RPMI7951 (cell line): ENCODE measurements at regions not wholly inside any gene's neighbourhood (a gene's known extent, or its start where the extent isn't known, plus 50 kb on each side); places are given as distances from the start of the nearest gene placed in this dataset.
"Not testable (repeated sequence)": the region's sequence is repeated elsewhere in the genome, so short reads cannot be mapped to it uniquely, and the experiment has no call there.

Source experiments
- DNase-seq: peaks from one replicate; pipeline ENCODE4 v3.0.0-alpha.2; 2012; ENCODE audit warnings: low read depth

GRCh38 chr6:125354649-125355048 lies 52.9 kb upstream of the HDDC2 start:
- no peak for DNase-seq

- no peak for DNase-seq
Observed at GRCh38 chr6:125356884-125357283, 55.1 kb upstream of the HDDC2 start.

DNA sequence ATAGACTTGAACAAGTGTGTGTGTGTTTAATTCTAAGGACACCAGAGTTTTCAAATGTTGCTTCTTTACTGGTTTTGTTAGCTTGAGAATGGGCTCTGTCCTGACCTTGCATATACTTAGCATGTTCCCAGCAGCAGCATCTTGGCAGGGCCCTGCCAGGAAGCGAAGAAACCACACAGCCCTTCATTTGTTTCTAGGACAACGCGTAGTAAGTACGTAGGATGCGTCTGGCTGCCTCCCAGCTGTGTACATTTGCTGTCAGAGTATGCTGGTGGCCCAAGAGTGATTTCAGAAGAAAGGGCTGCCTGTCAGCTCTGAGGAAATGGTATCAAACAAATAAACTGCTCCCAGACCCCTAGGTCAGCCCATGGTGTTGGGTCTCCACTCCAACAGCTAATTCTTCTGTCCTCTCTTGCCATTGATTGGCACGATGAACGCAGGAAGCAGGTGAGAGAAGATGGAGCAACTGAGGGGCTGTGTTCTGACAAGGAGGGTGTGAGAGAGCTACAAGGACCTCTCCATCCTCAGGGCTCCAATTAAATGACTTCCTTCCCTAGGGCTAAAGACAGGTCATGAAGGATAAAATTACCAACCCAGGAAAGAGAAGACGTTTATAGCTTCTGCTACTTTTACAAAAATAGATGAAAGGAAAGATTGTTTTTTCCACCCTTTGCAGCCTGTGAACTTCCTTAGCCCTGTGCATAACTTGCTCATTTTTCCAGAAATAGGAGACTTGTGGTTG lies 55.9 kb upstream of the HDDC2 start:
- peak; percentile 67 for DNase-seq

- no peak for DNase-seq
Observed at GRCh38 chr6:125358898-125359297, 57.1 kb upstream of the HDDC2 start.

DNA sequence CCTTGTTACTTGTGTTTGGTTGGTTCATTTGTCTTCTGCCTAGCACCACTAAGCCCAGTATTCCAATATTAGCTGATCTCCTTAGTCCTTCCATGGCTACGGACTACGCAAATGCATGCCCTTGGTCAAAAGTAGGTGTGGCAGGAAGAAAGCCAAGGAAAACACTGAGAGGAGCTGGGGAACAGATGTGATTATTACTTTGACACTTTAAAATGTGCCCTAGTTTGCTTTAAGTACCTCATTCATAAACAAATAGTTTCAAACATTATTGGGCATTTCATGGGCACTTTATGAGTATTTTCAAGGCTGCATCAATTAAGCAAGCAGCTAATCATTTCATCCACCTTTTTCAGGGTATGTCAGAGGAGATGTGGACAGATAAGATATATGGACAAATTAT lies 60.1 kb upstream of the HDDC2 start:
- no peak for DNase-seq

GRCh38 chr6:125363039-125363823 lies 61.5 kb upstream of the HDDC2 start:
- peak; percentile 65 for DNase-seq

DNA sequence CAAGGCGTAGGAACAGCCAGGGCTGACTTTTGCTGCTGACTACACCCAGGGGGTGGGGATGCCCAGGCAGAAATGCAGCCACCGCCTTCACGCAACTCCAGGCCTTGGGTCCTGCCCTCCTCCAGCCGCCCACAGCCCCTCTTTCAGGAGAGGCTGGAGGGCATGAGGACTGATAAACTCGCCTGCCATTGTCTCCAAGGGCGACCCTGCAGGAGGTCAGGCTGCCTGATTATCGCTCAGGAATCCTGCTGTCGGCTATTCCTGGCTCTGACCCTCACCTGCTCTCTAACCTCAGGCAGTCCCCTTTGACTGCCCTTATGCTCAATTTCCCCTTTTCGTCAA lies 62.0 kb upstream of the HDDC2 start:
- no peak for DNase-seq

GRCh38 chr6:125365230-125365629 lies 63.5 kb upstream of the HDDC2 start:
- DNase-seq: no peak

- DNase-seq: no peak
Observed at GRCh38 chr6:125367036-125367782, 65.4 kb upstream of the HDDC2 start.

- DNase-seq: no peak
Observed at GRCh38 chr6:125370343-125370742, 68.6 kb upstream of the HDDC2 start.

DNA sequence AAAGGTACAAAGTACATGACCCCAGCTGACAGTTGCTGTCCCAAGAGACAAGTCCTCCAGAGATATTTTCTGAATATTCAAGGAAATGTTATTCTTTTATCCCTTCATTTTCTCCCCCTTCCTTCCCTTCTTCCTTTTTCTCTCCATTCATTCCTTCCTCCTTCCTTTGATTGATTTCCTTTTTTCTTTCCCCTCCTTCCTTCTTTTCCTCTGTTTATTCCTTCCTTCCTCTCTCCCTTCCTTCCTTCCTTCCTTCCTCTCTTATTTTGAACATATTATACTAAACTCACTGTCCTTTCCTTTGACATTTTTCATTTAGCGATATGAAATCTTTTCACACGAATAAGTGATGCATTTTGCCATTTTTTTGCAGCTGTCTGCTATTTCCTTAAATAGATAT lies 73.2 kb upstream of the HDDC2 start:
- DNase-seq: no peak

DNA sequence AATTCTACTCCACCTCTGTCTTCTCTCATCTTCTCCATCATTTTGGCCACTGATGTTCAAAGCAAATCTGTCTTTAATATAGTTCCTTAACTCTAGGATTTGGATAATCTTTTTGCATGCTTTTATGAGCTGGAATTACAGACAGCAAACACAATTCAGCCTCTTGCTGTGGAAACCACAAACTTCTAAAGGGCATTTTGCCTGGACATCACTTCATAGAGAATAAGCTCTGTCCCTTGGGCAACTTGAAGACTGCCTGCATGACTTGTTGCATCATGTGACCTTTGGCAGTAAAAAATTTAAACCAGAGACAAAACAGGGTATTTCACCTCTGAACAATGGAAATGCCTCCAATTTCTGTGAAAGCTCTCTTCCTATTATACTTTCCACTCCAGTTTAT lies 74.1 kb upstream of the HDDC2 start:
- DNase-seq: peak; percentile 44

DNA sequence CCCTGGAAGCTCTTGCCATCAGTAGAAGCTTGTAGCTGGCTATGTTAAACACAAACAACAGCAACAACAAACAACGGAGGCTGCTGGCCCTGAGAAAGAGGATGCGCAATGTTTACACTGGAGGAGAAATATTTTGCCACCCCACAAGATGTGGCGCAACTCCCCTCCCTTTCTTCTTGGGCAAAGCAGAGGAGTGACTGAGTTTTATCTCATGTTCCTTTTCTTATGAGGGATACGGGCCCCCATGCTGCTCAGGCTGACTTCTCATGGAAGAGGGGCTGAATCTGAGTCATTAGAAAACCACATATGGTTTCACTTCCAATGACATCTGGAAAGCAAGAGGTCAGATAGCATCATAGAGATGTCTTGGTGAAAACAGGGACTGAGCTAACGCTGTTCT lies 75.9 kb upstream of the HDDC2 start:
- peak; percentile 77 for DNase-seq

- no peak for DNase-seq
Observed at GRCh38 chr6:125379174-125379573, 77.4 kb upstream of the HDDC2 start.

GRCh38 chr6:125380474-125380873 lies 78.7 kb upstream of the HDDC2 start:
- DNase-seq: no peak

DNA sequence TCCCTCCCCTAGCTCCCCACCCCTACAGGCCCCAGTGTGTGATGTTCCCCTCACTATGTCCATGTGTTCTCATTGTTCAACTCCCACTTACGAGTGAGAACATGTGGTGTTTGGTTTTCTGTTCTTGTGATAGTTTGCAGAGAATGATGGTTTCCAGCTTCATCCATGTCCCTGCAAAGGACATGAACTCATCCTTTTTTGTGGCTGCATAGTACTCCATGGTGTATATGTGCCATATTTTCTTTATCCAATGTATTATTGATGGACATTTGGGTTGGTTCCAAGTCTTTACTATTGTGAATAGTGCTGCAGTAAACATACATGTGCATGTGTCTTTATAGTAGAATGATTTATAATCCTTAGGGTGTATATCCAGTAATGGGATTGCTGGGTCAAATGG lies 84.6 kb upstream of the HDDC2 start:
- not testable (repeated sequence) for DNase-seq

DNA sequence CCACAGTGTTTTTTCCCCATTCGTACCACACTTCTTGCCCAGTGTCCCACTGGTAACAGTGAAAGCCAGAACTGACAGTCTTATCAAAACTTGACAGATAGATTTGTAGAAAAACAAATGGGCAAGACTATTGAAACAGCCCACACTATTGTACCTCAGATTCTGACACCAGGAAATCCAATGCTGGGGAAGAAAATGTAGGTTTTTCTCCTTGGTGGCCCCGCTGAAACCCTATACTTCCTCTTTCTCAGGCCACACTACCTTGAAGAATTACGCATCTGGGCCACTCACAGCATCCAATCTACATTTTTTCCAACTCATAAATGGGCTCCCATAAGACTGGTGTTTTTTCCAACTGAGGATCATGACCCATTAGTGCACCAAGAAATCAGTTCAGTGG lies 90.9 kb upstream of the HDDC2 start:
- DNase-seq: no peak

- DNase-seq: peak; percentile 24
Observed at GRCh38 chr6:125393449-125393858, 91.7 kb upstream of the HDDC2 start.

GRCh38 chr6:125406741-125407140 lies 105.0 kb upstream of the HDDC2 start:
- no peak for DNase-seq

- no peak for DNase-seq
Observed at GRCh38 chr6:125414507-125414906, 112.7 kb upstream of the HDDC2 start.

DNA sequence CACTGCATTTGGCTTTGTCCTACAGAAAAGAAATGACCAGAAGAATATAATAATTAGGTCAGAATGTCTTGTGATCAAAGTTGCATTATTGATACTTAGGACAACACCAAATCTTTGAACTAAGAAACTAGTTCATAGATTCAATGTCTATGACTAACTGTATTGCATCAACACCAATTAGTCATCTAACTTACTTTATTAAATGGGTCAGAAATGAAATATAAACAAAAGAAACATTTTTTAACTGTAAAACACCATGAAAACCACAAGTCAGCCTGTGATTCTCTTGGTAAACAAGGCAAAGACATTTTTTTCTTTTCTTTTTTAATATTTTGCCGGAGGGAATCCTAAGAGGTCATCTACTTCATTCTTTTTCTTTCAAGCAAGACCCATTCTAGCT lies 114.1 kb upstream of the HDDC2 start:
- no peak for DNase-seq

GRCh38 chr6:125421836-125422235 lies 120.1 kb upstream of the HDDC2 start:
- DNase-seq: peak; percentile 17

GRCh38 chr6:125423047-125423446 lies 121.3 kb upstream of the HDDC2 start:
- no peak for DNase-seq
